Aorta (tissue), 5 donors: ENCODE measurements at regions not wholly inside any gene's neighbourhood (a gene's known extent, or its start where the extent isn't known, plus 50 kb on each side); places are given as distances from the start of the nearest gene placed in this dataset.

Source experiments
- ATAC-seq: fragments of 200-7000 bp; cut with Tn5 transposase; one replicate; pipeline ENCODE4 v1.9.1; 2022; ENCODE audit warnings: moderate library complexity; ENCODE audit not compliant: low FRiP score
- DNase-seq, 2 donors: peaks; one replicate each; pipeline ENCODE4 v3.0.0-alpha.2; 2020
- H3K27ac ChIP-seq, 2 donors: one replicate each; pipeline ENCODE4 v1.5.1; 2013; ENCODE audit warnings: low read length in 2 of 2, mild to moderate bottlenecking in 2 of 2, moderate library complexity in 2 of 2, control low read depth in 1 of 2, inconsistent platforms in 1 of 2, low read depth in 1 of 2
- H3K27me3 ChIP-seq, 2 donors: one replicate each; pipeline ENCODE4 v1.6.1; 2013; ENCODE audit warnings: control low read depth in 1 of 2, low read length in 1 of 2, mild to moderate bottlenecking in 1 of 2, moderate library complexity in 1 of 2; ENCODE audit not compliant: insufficient read depth in 2 of 2, control insufficient read depth in 1 of 2
- H3K36me3 ChIP-seq, 2 donors: one replicate each; pipeline ENCODE4 v1.6.1; 2013; ENCODE audit warnings: control low read depth in 1 of 2, low read length in 1 of 2, mild to moderate bottlenecking in 1 of 2; ENCODE audit not compliant: insufficient read depth in 2 of 2, control insufficient read depth in 1 of 2
- H3K4me1 ChIP-seq, 2 donors: one replicate each; pipeline ENCODE4 v1.6.1; 2013; ENCODE audit warnings: low read length in 2 of 2, control low read depth in 1 of 2, mild to moderate bottlenecking in 1 of 2, moderate library complexity in 1 of 2; ENCODE audit not compliant: insufficient read depth in 2 of 2, control insufficient read depth in 1 of 2
- H3K4me3 ChIP-seq, 2 donors: one replicate each; pipeline ENCODE4 v1.5.1; 2013; ENCODE audit warnings: low read length in 2 of 2, control low read depth in 1 of 2, mild to moderate bottlenecking in 1 of 2
- H3K9me3 ChIP-seq: one replicate; pipeline ENCODE4 v1.6.1; 2013; ENCODE audit warnings: mild to moderate bottlenecking, low read length; ENCODE audit not compliant: control insufficient read depth
- WGBS, 2 donors: extraction: QIAGEN DNeasy Blood & Tissue Kit; methylation state at CpG; one replicate each; pipeline ENCODE4 v1.1.7; 2013; 5-methylcytosine and 5-hydroxymethylcytosine counted together
- intact Hi-C, 2 donors: fragments of 100-400 bp; cut with DNase I; formaldehyde crosslinking; loops; one replicate each; pipeline versions ENCODE4 v1.14.2 to v1.15.0; 2022
- donor health status: healthy with polysubstance abuse.
- donor health status: Bipolar disorder and iron deficiency.
- donor health status: DM: no; HTN: no; CAD: no.
- donor health status: DM: no; HTN: no; CAD: no.
- donor health status: DM: yes; HTN: yes; CAD: no.

- whole genome bisulfite sequencing, 2 donors, result 86 to 91% methylated on average over 1 of the region's 1 CpG
- DNase-seq (no peak), ATAC-seq (no peak)
- Histone ChIP-seq H3K36me3 (no peaks in the 10 kb centered on the region), H3K4me3 (no peak overlapping the region), H3K4me1 (no peaks in the 10 kb centered on the region), H3K27me3 (no peaks in the 10 kb centered on the region), H3K9me3 (no peaks in the 10 kb centered on the region), H3K27ac (no peak overlapping the region)
- intact Hi-C loops, result no loop called here
Observed at GRCh38 chr12:58064666-58065065, 123.3 kb downstream of the ATP23 start.

GRCh38 chr12:58066296-58066695 is 124.9 kb downstream of the ATP23 start:
- H3K36me3 ChIP-seq, result no peaks in the 10 kb centered on the region
- no peak overlapping the region for H3K4me3 ChIP-seq
- no peak overlapping the region for H3K27ac ChIP-seq
- DNase-seq, result no peak
- no peaks in the 10 kb centered on the region for H3K4me1 ChIP-seq
- no peaks in the 10 kb centered on the region for H3K9me3 ChIP-seq
- no peak for ATAC-seq
- H3K27me3 ChIP-seq, result no peaks in the 10 kb centered on the region
- intact Hi-C loops, result no loop called here

- Histone ChIP-seq H3K4me1 (no peaks in the 10 kb centered on the region), H3K27me3 (no peaks in the 10 kb centered on the region), H3K36me3 (no peaks in the 10 kb centered on the region), H3K27ac (no peak overlapping the region), H3K9me3 (no peaks in the 10 kb centered on the region), H3K4me3 (no peak overlapping the region)
- intact Hi-C loops, result no loop called here
- no peak for ATAC-seq
- no peak for DNase-seq
- WGBS, 2 donors, result 0 to 90% methylated on average over 1 of the region's 1 CpG
Observed at GRCh38 chr12:58067610-58068387, 126.4 kb downstream of the ATP23 start.

GRCh38 chr12:58068706-58069105 is 127.3 kb downstream of the ATP23 start:
- intact Hi-C loops, result no loop called here
- no peaks in the 10 kb centered on the region for H3K9me3 ChIP-seq
- H3K27me3 ChIP-seq, result no peaks in the 10 kb centered on the region
- DNase-seq (no peak), ATAC-seq (no peak)
- H3K27ac ChIP-seq, result no peak overlapping the region
- H3K4me3 ChIP-seq, result no peak overlapping the region
- no peaks in the 10 kb centered on the region for H3K4me1 ChIP-seq
- H3K36me3 ChIP-seq, result no peaks in the 10 kb centered on the region

- intact Hi-C loops, result no loop called here
- H3K36me3 ChIP-seq, result no peaks in the 10 kb centered on the region
- H3K4me3 ChIP-seq, result no peak overlapping the region
- H3K27me3 ChIP-seq, result no peaks in the 10 kb centered on the region
- no peak for ATAC-seq
- no peaks in the 10 kb centered on the region for H3K4me1 ChIP-seq
- no peak overlapping the region for H3K27ac ChIP-seq
- DNase-seq, result no peak
- no peaks in the 10 kb centered on the region for H3K9me3 ChIP-seq
- 94 to 95% methylated on average over 2 of the region's 2 CpGs for WGBS, 2 donors
Observed at GRCh38 chr12:58069268-58069963, 128.0 kb downstream of the ATP23 start.

GRCh38 chr12:58071994-58072393 is 130.6 kb downstream of the ATP23 start:
- no peaks in the 10 kb centered on the region for H3K9me3 ChIP-seq
- H3K27ac ChIP-seq, result no peak overlapping the region
- DNase-seq (no peak), ATAC-seq (no peak)
- H3K27me3 ChIP-seq, result no peaks in the 10 kb centered on the region
- WGBS, 2 donors, result 90% methylated on average over 2 of the region's 2 CpGs
- no peaks in the 10 kb centered on the region for H3K36me3 ChIP-seq
- no peak overlapping the region for H3K4me3 ChIP-seq
- H3K4me1 ChIP-seq, result no peaks in the 10 kb centered on the region
- intact Hi-C loops, result no loop called here

- intact Hi-C loops, result no loop called here
- Histone ChIP-seq H3K4me1 (no peaks in the 10 kb centered on the region), H3K27ac (no peak overlapping the region), H3K27me3 (no peaks in the 10 kb centered on the region), H3K36me3 (no peaks in the 10 kb centered on the region), H3K9me3 (no peaks in the 10 kb centered on the region), H3K4me3 (no peak overlapping the region)
- no peak for DNase-seq
- no peak for ATAC-seq
- WGBS, 2 donors, result 78 to 93% methylated on average over 1 of the region's 1 CpG
Observed at GRCh38 chr12:58074259-58074658, 132.9 kb downstream of the ATP23 start.

GRCh38 chr12:58079806-58080205 is 138.4 kb downstream of the ATP23 start:
- ATAC-seq (no peak), DNase-seq (no peak)
- no peaks in the 10 kb centered on the region for H3K4me1 ChIP-seq
- 60 to 74% methylated on average over 1 of the region's 1 CpG for WGBS, 2 donors
- no peak overlapping the region for H3K4me3 ChIP-seq
- H3K36me3 ChIP-seq, result no peaks in the 10 kb centered on the region
- H3K27me3 ChIP-seq, result no peaks in the 10 kb centered on the region
- H3K27ac ChIP-seq, result no peak overlapping the region
- H3K9me3 ChIP-seq, result no peaks in the 10 kb centered on the region
- intact Hi-C loops, result no loop called here

- no peaks in the 10 kb centered on the region for H3K27me3 ChIP-seq
- H3K4me3 ChIP-seq, result no peak overlapping the region
- DNase-seq (no peak), ATAC-seq (no peak)
- WGBS, 2 donors, result 0% methylated on average over 1 of the region's 1 CpG
- no peaks in the 10 kb centered on the region for H3K36me3 ChIP-seq
- peaks cover 2% of the 10 kb centered on the region for H3K9me3 ChIP-seq
- intact Hi-C loops, result no loop called here
- no peaks in the 10 kb centered on the region for H3K4me1 ChIP-seq
- H3K27ac ChIP-seq, result no peak overlapping the region
Observed at GRCh38 chr12:58081488-58081887, 140.1 kb downstream of the ATP23 start.
